ENCODE measurements at regions not wholly inside any gene's neighbourhood (a gene's known extent, or its start where the extent isn't known, plus 50 kb on each side); places are given as distances from the start of the nearest gene placed in this dataset.

DNA sequence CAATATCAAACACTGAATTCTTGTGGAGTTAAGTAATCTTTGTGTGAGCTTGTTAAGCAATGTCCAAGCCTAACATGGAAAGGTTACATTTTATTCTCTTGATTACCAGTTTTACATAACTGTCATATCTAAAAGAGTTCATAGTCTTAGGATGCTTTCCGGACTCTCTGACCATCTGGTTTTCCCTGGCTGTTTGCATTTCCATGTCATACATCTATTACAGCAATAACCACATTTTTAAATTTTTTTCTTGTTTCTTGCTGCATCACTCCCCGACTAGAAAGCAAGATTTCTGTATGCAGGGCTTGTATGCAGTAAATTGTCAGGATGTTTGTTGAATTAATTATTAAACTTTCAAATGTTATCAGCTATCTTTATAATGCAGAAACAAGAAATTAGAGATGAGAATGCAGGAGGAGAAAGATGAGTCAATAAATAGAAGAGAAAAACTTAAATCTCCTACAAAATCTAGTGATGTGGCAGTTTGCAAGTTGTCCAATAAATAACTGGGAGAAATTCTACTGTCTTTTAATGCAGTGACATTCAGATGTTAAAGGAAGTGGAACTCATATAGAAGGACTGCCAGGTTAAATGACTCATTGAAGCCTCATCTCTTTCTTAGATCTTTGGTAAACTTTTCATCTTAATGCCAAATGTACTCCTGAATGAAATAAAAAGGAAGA, 179.6 kb upstream of the SGCD start:
- TF ChIP-seq, protein P1, sequence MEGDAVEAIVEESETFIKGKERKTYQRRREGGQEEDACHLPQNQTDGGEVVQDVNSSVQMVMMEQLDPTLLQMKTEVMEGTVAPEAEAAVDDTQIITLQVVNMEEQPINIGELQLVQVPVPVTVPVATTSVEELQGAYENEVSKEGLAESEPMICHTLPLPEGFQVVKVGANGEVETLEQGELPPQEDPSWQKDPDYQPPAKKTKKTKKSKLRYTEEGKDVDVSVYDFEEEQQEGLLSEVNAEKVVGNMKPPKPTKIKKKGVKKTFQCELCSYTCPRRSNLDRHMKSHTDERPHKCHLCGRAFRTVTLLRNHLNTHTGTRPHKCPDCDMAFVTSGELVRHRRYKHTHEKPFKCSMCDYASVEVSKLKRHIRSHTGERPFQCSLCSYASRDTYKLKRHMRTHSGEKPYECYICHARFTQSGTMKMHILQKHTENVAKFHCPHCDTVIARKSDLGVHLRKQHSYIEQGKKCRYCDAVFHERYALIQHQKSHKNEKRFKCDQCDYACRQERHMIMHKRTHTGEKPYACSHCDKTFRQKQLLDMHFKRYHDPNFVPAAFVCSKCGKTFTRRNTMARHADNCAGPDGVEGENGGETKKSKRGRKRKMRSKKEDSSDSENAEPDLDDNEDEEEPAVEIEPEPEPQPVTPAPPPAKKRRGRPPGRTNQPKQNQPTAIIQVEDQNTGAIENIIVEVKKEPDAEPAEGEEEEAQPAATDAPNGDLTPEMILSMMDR (IDR thresholded peaks at IDR 0.05): no peak
- TF ChIP-seq POLR2AphosphoS5 (IDR thresholded peaks at IDR 0.05): no peak
